H1 (cell line): ENCODE measurements at regions not wholly inside any gene's neighbourhood (a gene's known extent, or its start where the extent isn't known, plus 50 kb on each side); places are given as distances from the start of the nearest gene placed in this dataset.

Experiments used
- CTCF ChIA-PET: fragments of 300-600 bp; sonication (Branson Sonifier 250); formaldehyde crosslinking; loops from one replicate; lab custom pipeline; 2021; ENCODE audit not compliant: partially characterized antibody; lab: Charles Lee
- POLR2A ChIA-PET: fragments of 300-600 bp; sonication (Branson Sonifier 250); formaldehyde crosslinking; loops from one replicate; lab custom pipeline; 2021; ENCODE audit warnings: inconsistent platforms; ENCODE audit not compliant: partially characterized antibody; lab: Charles Lee
- DNase-seq, 2 experiments: peaks; one replicate each; pipeline versions ENCODE4 v3.0.0 to v3.0.0-alpha.2; 2010 to 2022; ENCODE audit warnings: low spot score in 2 of 2, low read depth in 1 of 2, mixed read lengths in 1 of 2
- FAIRE-seq: peaks from 2 replicates; lab custom pipeline; 2011; peaks lifted over from hg19 to GRCh38; lab: Jason Lieb, UNC
- H2AFZ ChIP-seq: 2 replicates; pipeline ENCODE4 v1.8.1; 2012; ENCODE audit warnings: low read length, inconsistent platforms
- H2AK5ac ChIP-seq: 2 replicates; pipeline ENCODE4 v1.6.1; 2013; ENCODE audit warnings: low read depth, low read length
- H2BK120ac ChIP-seq: replicated peaks from 2 replicates; pipeline ENCODE3; 2013; ENCODE audit warnings: low read depth, low read length, inconsistent platforms
- H2BK12ac ChIP-seq: 2 replicates; pipeline ENCODE4 v1.6.1; 2013; ENCODE audit warnings: low read depth, low read length
- H2BK15ac ChIP-seq: 2 replicates; pipeline ENCODE4 v1.6.1; 2013; ENCODE audit warnings: low read length
- H2BK20ac ChIP-seq: 2 replicates; pipeline ENCODE4 v1.6.1; 2013; ENCODE audit warnings: low read length
- H2BK5ac ChIP-seq: 2 replicates; pipeline ENCODE4 v1.6.1; 2013; ENCODE audit warnings: low read depth, low read length
- H3K14ac ChIP-seq: 2 replicates; pipeline ENCODE4 v1.6.1; 2013; ENCODE audit warnings: inconsistent platforms; ENCODE audit not compliant: insufficient read length
- H3K18ac ChIP-seq: 2 replicates; pipeline ENCODE4 v1.6.1; 2013; ENCODE audit warnings: low read length; ENCODE audit errors: extremely low read depth
- H3K23ac ChIP-seq: 2 replicates; pipeline ENCODE4 v1.6.1; 2013; ENCODE audit warnings: inconsistent platforms; ENCODE audit not compliant: insufficient read length
- H3K23me2 ChIP-seq: 2 replicates; pipeline ENCODE4 v1.6.1; 2013; ENCODE audit warnings: low read depth, low read length
- H3K27ac ChIP-seq: 2 replicates; pipeline ENCODE4 v1.6.1; 2011; ENCODE audit warnings: low read depth, low read length, inconsistent platforms
- H3K27me3 ChIP-seq, 4 experiments: replicated peaks in 1 of 4; 1 replicate in 1 of 4; 2 replicates in 3 of 4; pipeline versions ENCODE4 v1.6.1 to v1.8.1; 2011 to 2013; ENCODE audit warnings: low read length in 3 of 4, mild to moderate bottlenecking in 3 of 4, inconsistent platforms in 2 of 4, mixed read lengths in 2 of 4, moderate library complexity in 1 of 4; ENCODE audit not compliant: control insufficient read depth in 3 of 4, insufficient read depth in 3 of 4; ENCODE audit errors: extremely low read depth in 1 of 4
- H3K36me3 ChIP-seq, 4 experiments: 2 replicates each; pipeline versions ENCODE4 v1.6.1 to v1.8.1; 2011 to 2013; ENCODE audit warnings: mild to moderate bottlenecking in 4 of 4, low read length in 3 of 4, moderate library complexity in 2 of 4, control low read depth in 1 of 4, inconsistent platforms in 1 of 4; ENCODE audit not compliant: insufficient read depth in 4 of 4, control insufficient read depth in 2 of 4
- H3K4ac ChIP-seq: replicated peaks from 2 replicates; pipeline ENCODE3; 2013; ENCODE audit warnings: low read length, low read depth, mixed read lengths, inconsistent platforms; ENCODE audit not compliant: insufficient read length
- H3K4me1 ChIP-seq, 4 experiments: replicated peaks in 1 of 4; 1 replicate in 1 of 4; 2 replicates in 3 of 4; pipeline versions ENCODE4 v1.6.1 to v1.8.1; 2011 to 2013; ENCODE audit warnings: low read length in 3 of 4, inconsistent platforms in 2 of 4, mixed read lengths in 1 of 4; ENCODE audit not compliant: insufficient read depth in 4 of 4, control insufficient read depth in 3 of 4
- H3K4me2 ChIP-seq, 2 experiments: 2 replicates each; pipeline versions ENCODE4 v1.6.1 to v1.8.1; 2011 to 2013; ENCODE audit warnings: low read depth in 2 of 2, low read length in 2 of 2, control low read depth in 1 of 2, inconsistent platforms in 1 of 2, mild to moderate bottlenecking in 1 of 2; ENCODE audit not compliant: insufficient read depth in 1 of 2
- H3K4me3 ChIP-seq, 4 experiments: fragments of 200-600, 300-600 bp in 1 of 4; sonication (generic), shearing (Covaris generic), sonication (Bioruptor Twin) in 1 of 4; 2 replicates each; pipeline versions ENCODE4 v1.5.1 to v1.8.1; 2011 to 2016; ENCODE audit warnings: low read length in 4 of 4, low read depth in 3 of 4, control low read depth in 2 of 4, inconsistent platforms in 2 of 4, mild to moderate bottlenecking in 2 of 4, mixed read lengths in 1 of 4, moderate library complexity in 1 of 4; ENCODE audit not compliant: insufficient read depth in 2 of 4; ENCODE audit errors: extremely low read depth in 1 of 4
- H3K56ac ChIP-seq: replicated peaks from 2 replicates; pipeline ENCODE3; 2013; ENCODE audit warnings: low read depth, mild to moderate bottlenecking, mixed read lengths, low read length, inconsistent platforms; ENCODE audit not compliant: insufficient read length
- H3K79me1 ChIP-seq: 2 replicates; pipeline ENCODE4 v1.6.1; 2013; ENCODE audit warnings: low read depth, low read length, control low read depth
- H3K79me2 ChIP-seq, 2 experiments: 2 replicates each; pipeline versions ENCODE4 v1.6.1 to v1.8.1; 2012 to 2013; ENCODE audit warnings: low read length in 2 of 2, mild to moderate bottlenecking in 2 of 2, inconsistent platforms in 1 of 2; ENCODE audit not compliant: insufficient read depth in 2 of 2, control insufficient read depth in 1 of 2
- H3K9ac ChIP-seq, 4 experiments: replicated peaks in 1 of 4; 1 replicate in 1 of 4; 2 replicates in 3 of 4; pipeline versions ENCODE4 v1.6.1 to v1.8.1; 2011 to 2013; ENCODE audit warnings: low read depth in 3 of 4, low read length in 3 of 4, control low read depth in 2 of 4, mild to moderate bottlenecking in 2 of 4, moderate library complexity in 2 of 4, inconsistent platforms in 1 of 4; ENCODE audit errors: extremely low read depth in 1 of 4
- H3K9me3 ChIP-seq, 2 experiments: 2 replicates each; pipeline versions ENCODE4 v1.6.1 to v1.8.1; 2012 to 2013; ENCODE audit warnings: mild to moderate bottlenecking in 2 of 2, moderate library complexity in 2 of 2, control low read depth in 1 of 2, inconsistent platforms in 1 of 2, low read depth in 1 of 2, low read length in 1 of 2, mixed read lengths in 1 of 2; ENCODE audit not compliant: insufficient read depth in 2 of 2
- H4K20me1 ChIP-seq, 2 experiments: replicated peaks in 1 of 2; 2 replicates each; pipeline versions ENCODE3 to v1.8.1; 2011 to 2013; ENCODE audit warnings: inconsistent platforms in 2 of 2, low read length in 2 of 2, mild to moderate bottlenecking in 1 of 2; ENCODE audit not compliant: insufficient read depth in 2 of 2, control insufficient read depth in 1 of 2
- H4K5ac ChIP-seq: 2 replicates; pipeline ENCODE4 v1.6.1; 2013; ENCODE audit warnings: low read length, low read depth, mixed read lengths, inconsistent platforms; ENCODE audit not compliant: insufficient read length
- H4K8ac ChIP-seq: 2 replicates; pipeline ENCODE4 v1.8.0; 2013; ENCODE audit warnings: mild to moderate bottlenecking, moderate library complexity, low read length, inconsistent platforms; ENCODE audit not compliant: insufficient read depth; ENCODE audit errors: extremely low read depth
- H4K91ac ChIP-seq: replicated peaks from 2 replicates; pipeline ENCODE3; 2013; ENCODE audit warnings: low read length, mixed read lengths, inconsistent platforms; ENCODE audit not compliant: insufficient read length
- ASH2L ChIP-seq: fragments of 200-600, 300-600 bp; sonication (generic); IDR thresholded peaks from one replicate; pipeline ENCODE4 v1.7.1; 2017; ENCODE audit warnings: low read length
- EGR1 ChIP-seq: IDR thresholded peaks from 2 replicates; pipeline ENCODE4 v1.6.1; 2011; ENCODE audit warnings: low read depth, low read length, borderline replicate concordance
- EZH2 ChIP-seq: fragments of 200-600 bp; sonication (generic); IDR thresholded peaks from 2 replicates; pipeline ENCODE4 v1.7.1; 2012; ENCODE audit warnings: low read depth, mild to moderate bottlenecking, moderate library complexity, low read length, inconsistent platforms; ENCODE audit not compliant: severe bottlenecking
- GTF2F1 ChIP-seq: IDR thresholded peaks from 2 replicates; pipeline ENCODE4 v1.6.1; 2012; ENCODE audit warnings: low read depth, low read length, improper control_type of control experiment, borderline replicate concordance
- HDAC2 ChIP-seq, 2 experiments: fragments of 300-600 bp in 1 of 2; sonication (generic) in 1 of 2; IDR thresholded peaks; 2 replicates each; pipeline ENCODE4 v1.6.1; 2011 to 2012; ENCODE audit warnings: low read depth in 2 of 2, low read length in 2 of 2, mild to moderate bottlenecking in 2 of 2, moderate library complexity in 2 of 2, borderline replicate concordance in 1 of 2, inconsistent platforms in 1 of 2
- KDM1A ChIP-seq: fragments of 200-600, 300-600 bp; sonication (generic); IDR thresholded peaks from 2 replicates; pipeline ENCODE4 v1.7.1; 2016; ENCODE audit warnings: mild to moderate bottlenecking, low read length, borderline replicate concordance
- SP2 ChIP-seq: IDR thresholded peaks from 2 replicates; pipeline ENCODE4 v1.6.1; 2012; ENCODE audit warnings: mild to moderate bottlenecking, low read length, inconsistent platforms
- SP4 ChIP-seq: IDR thresholded peaks from 2 replicates; pipeline ENCODE4 v1.6.1; 2012; ENCODE audit warnings: low read length, inconsistent platforms
- TBP ChIP-seq: IDR thresholded peaks from 2 replicates; pipeline ENCODE4 v1.6.1; 2011; ENCODE audit warnings: low read depth, low read length, improper control_type of control experiment
- TEAD4 ChIP-seq: IDR thresholded peaks from 2 replicates; pipeline ENCODE4 v1.6.1; 2012; ENCODE audit warnings: low read depth, low read length, inconsistent platforms, mixed read lengths
- ZNF274 ChIP-seq: IDR thresholded peaks from 2 replicates; pipeline ENCODE4 v1.7.0; 2012; ENCODE audit warnings: low read length, borderline replicate concordance; ENCODE audit errors: extremely low read depth

DNA sequence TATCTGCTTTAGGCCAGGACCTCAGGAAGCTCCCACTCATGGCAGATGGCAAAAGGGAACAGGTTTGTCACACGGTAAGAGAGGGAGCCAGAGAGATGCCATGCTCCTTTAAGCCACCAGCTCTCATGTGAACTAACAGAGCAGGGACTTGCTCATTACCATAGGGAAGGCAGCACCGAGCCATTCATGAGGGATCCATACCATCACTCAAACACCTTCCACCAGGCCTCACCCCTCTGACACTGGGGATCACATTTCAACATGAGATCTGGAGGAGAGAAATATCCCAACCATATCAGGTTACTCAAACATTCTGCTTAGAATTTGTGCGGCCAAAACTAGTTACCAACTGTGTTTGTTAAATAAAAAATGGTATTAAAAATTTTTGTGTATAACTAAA, 427.0 kb downstream of the UQCRFS1 start (continued):
- TF ChIP-seq GTF2F1 (no peak), EGR1 (no peak)

GRCh38 chr19:28764066-28764465, 448.9 kb downstream of the UQCRFS1 start:
- 0 out of 4 replicates have a peak, but pooled peaks cover 0 to 5% of the 10 kb centered on the region in 2 experiments for H3K9me3 ChIP-seq
- H3K56ac ChIP-seq: no peak overlapping the region
- no peak overlapping the region for H3K9ac ChIP-seq
- H2AK5ac ChIP-seq: no peak overlapping the region
- no peak overlapping the region for H2BK15ac ChIP-seq
- H3K23me2 ChIP-seq: no peaks in the 10 kb centered on the region
- H4K91ac ChIP-seq: no peak overlapping the region
- H3K79me2 ChIP-seq: no peaks in the 10 kb centered on the region
- ChIA-PET POLR2A (no interaction called here), CTCF (interaction anchor here (0.6 kb wide), 1 partner anchor 59 kb away, joined by 3 read pairs; no protein-coding TSS in a partner anchor)
- no peaks in the 10 kb centered on the region for H3K79me1 ChIP-seq
- H3K27me3 ChIP-seq: no peaks in the 10 kb centered on the region
- H2BK120ac ChIP-seq: no peak overlapping the region
- H4K20me1 ChIP-seq: no peaks in the 10 kb centered on the region
- no peak overlapping the region for H3K18ac ChIP-seq
- no peak overlapping the region for H2BK5ac ChIP-seq
- H4K8ac ChIP-seq: no peak overlapping the region
- H3K36me3 ChIP-seq: no peaks in the 10 kb centered on the region
- no peak overlapping the region for H3K4me2 ChIP-seq
- no peak overlapping the region for H3K23ac ChIP-seq
- no peaks in the 10 kb centered on the region for H3K4me1 ChIP-seq
- no peak overlapping the region for H4K5ac ChIP-seq
- H3K4ac ChIP-seq: no peak overlapping the region
- H2BK12ac ChIP-seq: no peak overlapping the region
- H3K4me3 ChIP-seq: no peak overlapping the region
- no peak for FAIRE-seq
- no peak overlapping the region for H2AFZ ChIP-seq
- H3K27ac ChIP-seq: no peak overlapping the region
- no peak overlapping the region for H2BK20ac ChIP-seq
- H3K14ac ChIP-seq: no peak overlapping the region
- no peak for DNase-seq
- TF ChIP-seq GTF2F1: no peak
- no peak for TF ChIP-seq KDM1A
- no peak for TF ChIP-seq SP2
- TF ChIP-seq TBP: no peak
- TF ChIP-seq ASH2L: no peak
- no peak for TF ChIP-seq HDAC2 (IDR thresholded peaks at IDR 0.05; ENCODE audit: borderline replicate concordance in 1 of 2, low read depth in 2 of 2, low read length in 2 of 2)
- TF ChIP-seq ZNF274: no peak
- no peak for TF ChIP-seq EZH2
- TF ChIP-seq SP4: no peak
- TF ChIP-seq TEAD4: no peak
